GM23338 (cell line): ENCODE measurements at regions not wholly inside any gene's neighbourhood (a gene's known extent, or its start where the extent isn't known, plus 50 kb on each side); places are given as distances from the start of the nearest gene placed in this dataset.

Experiments used
- ATAC-seq: fragments of 200-7000 bp; cut with Tn5 transposase; 3 replicates; pipeline ENCODE4 v1.9.1; 2020
- DNase-seq: peaks from one replicate; pipeline ENCODE4 v3.0.0-alpha.2; 2015; ENCODE audit warnings: low spot score
- H2AFZ ChIP-seq: fragments of 200-600 bp; sonication (generic); 2 replicates; pipeline ENCODE4 v1.8.0; 2016; ENCODE audit warnings: antibody characterized with exemption, mild to moderate bottlenecking, moderate library complexity
- H3F3A ChIP-seq: fragments of 200-600 bp; sonication (generic); replicated peaks from 2 replicates; pipeline ENCODE4 v1.8.0; 2017; ENCODE audit warnings: antibody characterized with exemption, mixed run types, low read depth
- H3K27ac ChIP-seq: fragments of 200-600 bp; sonication (generic); 2 replicates; pipeline ENCODE4 v1.6.1; 2016; ENCODE audit warnings: low read depth
- H3K27me3 ChIP-seq: fragments of 200-600 bp; sonication (generic); 2 replicates; pipeline ENCODE4 v1.8.0; 2016; ENCODE audit warnings: mild to moderate bottlenecking, mixed run types, moderate library complexity; ENCODE audit not compliant: insufficient read depth
- H3K36me3 ChIP-seq: fragments of 200-600 bp; sonication (generic); 2 replicates; pipeline ENCODE4 v1.8.0; 2016; ENCODE audit warnings: mild to moderate bottlenecking; ENCODE audit not compliant: insufficient read depth
- H3K4me1 ChIP-seq: fragments of 200-600 bp; sonication (generic); 2 replicates; pipeline ENCODE4 v1.8.0; 2016; ENCODE audit warnings: mild to moderate bottlenecking, moderate library complexity; ENCODE audit not compliant: insufficient read depth
- H3K4me2 ChIP-seq: fragments of 200-600 bp; sonication (generic); 2 replicates; pipeline ENCODE4 v1.7.1; 2017; ENCODE audit warnings: mixed run types
- H3K4me3 ChIP-seq: fragments of 200-600 bp; sonication (generic); 2 replicates; pipeline ENCODE4 v1.6.1; 2016; ENCODE audit warnings: mixed run types
- H3K79me2 ChIP-seq: fragments of 200-600 bp; sonication (generic); replicated peaks from 2 replicates; pipeline ENCODE4 v1.8.0; 2017; ENCODE audit warnings: mild to moderate bottlenecking; ENCODE audit not compliant: insufficient read depth
- H3K9me2 ChIP-seq: fragments of 200-600 bp; sonication (generic); 2 replicates; pipeline ENCODE4 v1.8.0; 2017; ENCODE audit not compliant: insufficient read depth
- H4K20me1 ChIP-seq: fragments of 200-600 bp; sonication (generic); replicated peaks from 2 replicates; pipeline ENCODE4 v1.8.0; 2017; ENCODE audit warnings: mild to moderate bottlenecking; ENCODE audit not compliant: insufficient read depth
- H3K27ac Mint-ChIP-seq: 2 replicates; pipeline ENCODE4 v1.8.0; 2020; ENCODE audit warnings: inconsistent platforms, mild to moderate bottlenecking, moderate library complexity, mixed read lengths
- H3K27me3 Mint-ChIP-seq: 3 replicates; pipeline ENCODE4 v1.8.0; 2022; ENCODE audit warnings: low read depth, mild to moderate bottlenecking, moderate library complexity, mixed read lengths, inconsistent platforms; ENCODE audit not compliant: insufficient read depth, poor library complexity
- H3K36me3 Mint-ChIP-seq: 3 replicates; pipeline ENCODE4 v1.8.0; 2021; ENCODE audit warnings: low read depth, mild to moderate bottlenecking, inconsistent platforms, moderate library complexity, mixed read lengths
- H3K4me1 Mint-ChIP-seq: 3 replicates; pipeline ENCODE4 v1.8.0; 2020; ENCODE audit warnings: mild to moderate bottlenecking, inconsistent platforms, mixed read lengths
- H3K4me3 Mint-ChIP-seq: 3 replicates; pipeline ENCODE4 v1.8.0; 2021; ENCODE audit warnings: moderate library complexity, mild to moderate bottlenecking, inconsistent platforms, mixed read lengths
- H3K9me3 Mint-ChIP-seq: 3 replicates; pipeline ENCODE4 v1.8.0; 2020; ENCODE audit warnings: moderate library complexity, mild to moderate bottlenecking, inconsistent platforms, mixed read lengths
- CREB1 ChIP-seq: fragments of 250-450 bp; sonication (Bioruptor Pico); IDR thresholded peaks from 2 replicates; pipeline ENCODE4 v1.5.0; 2020; ENCODE audit warnings: low read depth, mild to moderate bottlenecking, moderate library complexity
- ETS1 ChIP-seq: IDR thresholded peaks from 2 replicates; pipeline ENCODE4 v1.6.1; 2016; ENCODE audit warnings: antibody characterized with exemption
- EZH2phosphoT487 ChIP-seq: fragments of 200-600 bp; sonication (generic); IDR thresholded peaks from one replicate; pipeline ENCODE4 v1.8.1; 2018; ENCODE audit warnings: antibody characterized with exemption; ENCODE audit not compliant: unreplicated experiment
- JUNB ChIP-seq: IDR thresholded peaks from one replicate; pipeline ENCODE4 v1.6.1; 2016; ENCODE audit warnings: antibody characterized with exemption; ENCODE audit not compliant: unreplicated experiment
- NANOG ChIP-seq: IDR thresholded peaks from 2 replicates; pipeline ENCODE4 v1.6.1; 2016; ENCODE audit warnings: antibody characterized with exemption, borderline replicate concordance
- POLR2AphosphoS5 ChIP-seq: IDR thresholded peaks from 2 replicates; pipeline ENCODE4 v1.6.1; 2016; ENCODE audit warnings: antibody characterized with exemption, low read depth
- STAT1 ChIP-seq: IDR thresholded peaks from one replicate; pipeline ENCODE4 v1.6.1; 2016; ENCODE audit warnings: antibody characterized with exemption; ENCODE audit not compliant: unreplicated experiment
- ZNF114 ChIP-seq: fragments of 250-450 bp; sonication (Bioruptor Pico); IDR thresholded peaks from 2 replicates; pipeline ENCODE4 v1.5.0; 2020; ENCODE audit warnings: mild to moderate bottlenecking, moderate library complexity
- TF ChIP-seq, protein P1 (sequence below), 2 experiments: fragments of 200-600 bp in 1 of 2; sonication (generic) in 1 of 2; conservative IDR thresholded peaks; 2 replicates each; pipeline versions ENCODE4 v1.5.1 to v1.6.1; 2016 to 2017; ENCODE audit warnings: antibody characterized with exemption in 2 of 2, low read depth in 2 of 2, mild to moderate bottlenecking in 2 of 2, moderate library complexity in 1 of 2
- TF ChIP-seq, protein P2 (sequence below): IDR thresholded peaks from one replicate; pipeline ENCODE4 v1.6.1; 2018; ENCODE audit warnings: antibody characterized with exemption; ENCODE audit not compliant: unreplicated experiment

DNA sequence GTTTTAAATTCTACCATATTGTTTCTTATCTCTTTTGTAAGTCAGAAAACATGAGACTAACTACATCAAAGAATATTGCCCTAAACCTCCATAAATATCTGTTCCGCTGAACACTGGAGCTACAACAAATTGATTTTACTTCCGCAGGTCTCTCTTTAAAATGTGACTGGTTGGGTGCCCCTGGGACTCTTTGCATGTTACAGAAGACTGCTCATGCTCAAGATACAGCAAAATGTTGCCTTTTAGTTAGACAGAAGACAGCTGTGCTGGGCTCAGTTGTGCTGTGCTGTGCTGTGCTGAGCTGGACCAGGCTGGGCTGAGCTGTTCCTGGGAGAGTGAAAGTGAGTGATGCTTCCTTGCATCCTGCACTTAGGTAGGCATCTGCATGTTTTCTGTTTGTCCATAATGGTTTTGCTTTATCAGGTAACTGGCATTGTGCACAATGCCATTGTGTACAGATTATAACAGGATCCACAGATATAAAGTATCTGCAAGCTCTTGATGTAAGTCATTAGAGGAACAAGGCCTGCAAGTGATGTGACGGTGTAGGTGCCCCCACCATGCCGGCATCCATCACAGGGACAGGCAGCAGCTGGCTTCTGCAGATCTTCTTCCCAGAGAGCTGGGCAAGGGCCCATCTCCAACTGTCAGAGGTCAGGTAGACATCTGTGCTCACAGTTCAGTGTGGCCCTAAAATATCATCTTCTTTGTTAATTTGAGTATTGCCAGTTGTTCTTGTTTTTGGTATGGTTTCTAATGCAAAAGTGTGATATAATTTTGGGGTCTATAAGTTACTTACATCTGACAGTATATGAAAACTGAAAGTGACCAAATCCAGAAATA, 972.5 kb upstream of the CELF2 start (continued):
- no peak for TF ChIP-seq ETS1
- TF ChIP-seq CREB1 (CRISPR knock-in tag), result no peak
- TF ChIP-seq, protein P1, sequence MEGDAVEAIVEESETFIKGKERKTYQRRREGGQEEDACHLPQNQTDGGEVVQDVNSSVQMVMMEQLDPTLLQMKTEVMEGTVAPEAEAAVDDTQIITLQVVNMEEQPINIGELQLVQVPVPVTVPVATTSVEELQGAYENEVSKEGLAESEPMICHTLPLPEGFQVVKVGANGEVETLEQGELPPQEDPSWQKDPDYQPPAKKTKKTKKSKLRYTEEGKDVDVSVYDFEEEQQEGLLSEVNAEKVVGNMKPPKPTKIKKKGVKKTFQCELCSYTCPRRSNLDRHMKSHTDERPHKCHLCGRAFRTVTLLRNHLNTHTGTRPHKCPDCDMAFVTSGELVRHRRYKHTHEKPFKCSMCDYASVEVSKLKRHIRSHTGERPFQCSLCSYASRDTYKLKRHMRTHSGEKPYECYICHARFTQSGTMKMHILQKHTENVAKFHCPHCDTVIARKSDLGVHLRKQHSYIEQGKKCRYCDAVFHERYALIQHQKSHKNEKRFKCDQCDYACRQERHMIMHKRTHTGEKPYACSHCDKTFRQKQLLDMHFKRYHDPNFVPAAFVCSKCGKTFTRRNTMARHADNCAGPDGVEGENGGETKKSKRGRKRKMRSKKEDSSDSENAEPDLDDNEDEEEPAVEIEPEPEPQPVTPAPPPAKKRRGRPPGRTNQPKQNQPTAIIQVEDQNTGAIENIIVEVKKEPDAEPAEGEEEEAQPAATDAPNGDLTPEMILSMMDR (conservative IDR thresholded peaks at IDR 0.05; ENCODE audit: low read depth in 2 of 2), result no peak
- TF ChIP-seq POLR2AphosphoS5, result no peak
- TF ChIP-seq STAT1, result no peak
- no peak for TF ChIP-seq ZNF114 (CRISPR knock-in tag)
- TF ChIP-seq JUNB, result no peak

DNA sequence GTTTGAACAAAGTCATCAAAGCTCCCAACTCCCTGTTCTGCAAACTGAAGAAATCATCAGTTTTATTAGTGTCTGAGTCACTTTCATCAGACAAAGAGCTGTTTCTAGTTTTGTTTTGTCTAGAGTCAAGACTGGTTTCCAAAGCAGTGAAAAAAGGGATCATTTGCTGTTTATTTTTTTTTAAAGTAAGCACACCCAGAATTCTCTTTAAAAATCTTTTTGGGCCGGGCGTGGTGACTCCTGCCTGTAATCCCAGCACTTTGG, 972.0 kb upstream of the CELF2 start:
- no peak for DNase-seq
- Mint-ChIP-seq H3K4me3 (no peak overlapping the region), H3K4me1 (no peaks in the 10 kb centered on the region), H3K36me3 (no peaks in the 10 kb centered on the region), H3K27ac (no peak overlapping the region), H3K9me3 (peaks cover 5% of the 10 kb centered on the region; the same call in 2 of the 3 replicates), H3K27me3 (peaks cover 2% of the 10 kb centered on the region)
- Histone ChIP-seq H3K79me2 (no peaks in the 10 kb centered on the region), H3K27me3 (no peaks in the 10 kb centered on the region), H3F3A (no peaks in the 10 kb centered on the region), H3K4me2 (no peak overlapping the region), H3K4me3 (no peak overlapping the region), H3K9me2 (peaks cover 4% of the 10 kb centered on the region), H3K36me3 (no peaks in the 10 kb centered on the region), H2AFZ (no peak overlapping the region), H4K20me1 (no peaks in the 10 kb centered on the region), H3K27ac (no peak overlapping the region), H3K4me1 (no peaks in the 10 kb centered on the region)
- TF ChIP-seq EZH2phosphoT487, result no peak
- TF ChIP-seq NANOG, result no peak
- no peak for TF ChIP-seq POLR2AphosphoS5
- TF ChIP-seq, protein P2, sequence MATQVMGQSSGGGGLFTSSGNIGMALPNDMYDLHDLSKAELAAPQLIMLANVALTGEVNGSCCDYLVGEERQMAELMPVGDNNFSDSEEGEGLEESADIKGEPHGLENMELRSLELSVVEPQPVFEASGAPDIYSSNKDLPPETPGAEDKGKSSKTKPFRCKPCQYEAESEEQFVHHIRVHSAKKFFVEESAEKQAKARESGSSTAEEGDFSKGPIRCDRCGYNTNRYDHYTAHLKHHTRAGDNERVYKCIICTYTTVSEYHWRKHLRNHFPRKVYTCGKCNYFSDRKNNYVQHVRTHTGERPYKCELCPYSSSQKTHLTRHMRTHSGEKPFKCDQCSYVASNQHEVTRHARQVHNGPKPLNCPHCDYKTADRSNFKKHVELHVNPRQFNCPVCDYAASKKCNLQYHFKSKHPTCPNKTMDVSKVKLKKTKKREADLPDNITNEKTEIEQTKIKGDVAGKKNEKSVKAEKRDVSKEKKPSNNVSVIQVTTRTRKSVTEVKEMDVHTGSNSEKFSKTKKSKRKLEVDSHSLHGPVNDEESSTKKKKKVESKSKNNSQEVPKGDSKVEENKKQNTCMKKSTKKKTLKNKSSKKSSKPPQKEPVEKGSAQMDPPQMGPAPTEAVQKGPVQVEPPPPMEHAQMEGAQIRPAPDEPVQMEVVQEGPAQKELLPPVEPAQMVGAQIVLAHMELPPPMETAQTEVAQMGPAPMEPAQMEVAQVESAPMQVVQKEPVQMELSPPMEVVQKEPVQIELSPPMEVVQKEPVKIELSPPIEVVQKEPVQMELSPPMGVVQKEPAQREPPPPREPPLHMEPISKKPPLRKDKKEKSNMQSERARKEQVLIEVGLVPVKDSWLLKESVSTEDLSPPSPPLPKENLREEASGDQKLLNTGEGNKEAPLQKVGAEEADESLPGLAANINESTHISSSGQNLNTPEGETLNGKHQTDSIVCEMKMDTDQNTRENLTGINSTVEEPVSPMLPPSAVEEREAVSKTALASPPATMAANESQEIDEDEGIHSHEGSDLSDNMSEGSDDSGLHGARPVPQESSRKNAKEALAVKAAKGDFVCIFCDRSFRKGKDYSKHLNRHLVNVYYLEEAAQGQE, result no peak
- ATAC-seq, result no peak
